ENCODE measurements at regions not wholly inside any gene's neighbourhood (a gene's known extent, or its start where the extent isn't known, plus 50 kb on each side); places are given as distances from the start of the nearest gene placed in this dataset.

GRCh38 chr19:5262721-5263120 lies 77.9 kb downstream of the PTPRS start:
- Histone ChIP-seq H3K9ac (ENCODE audit: low read depth in 1 of 2, low read length in 2 of 2) (no peak overlapping the region), H3K27ac (ENCODE audit: low read depth in 1 of 2, low read length in 2 of 2) (no peak overlapping the region), H3K36me3 (ENCODE audit: control insufficient read depth in 4 of 4, insufficient read depth in 3 of 4, low read depth in 1 of 4, low read length in 3 of 4) (peaks cover 0 to 14% (median 1%) of the 10 kb centered on the region in 4 donors), H3K9me3 (ENCODE audit: control insufficient read depth in 4 of 4, low read length in 3 of 4) (no peaks in the 10 kb centered on the region), H3K4me1 (ENCODE audit: control insufficient read depth in 4 of 4, insufficient read depth in 4 of 4, low read length in 3 of 4) (peaks cover 0 to 3% (median 0%) of the 10 kb centered on the region in 4 donors), H3K4me3 (ENCODE audit: low read depth in 1 of 3, low read length in 3 of 3) (no peak overlapping the region), H3K27me3 (ENCODE audit: control insufficient read depth in 4 of 4, insufficient read depth in 4 of 4, low read length in 3 of 4) (no peaks in the 10 kb centered on the region)
- DNase-seq (ENCODE audit: low spot score): no peak
- no peak for TF ChIP-seq NR2F2 (IDR thresholded peaks at IDR 0.05)
- no peak for TF ChIP-seq GABPA (IDR thresholded peaks at IDR 0.05 in 1 of 2, conservative IDR thresholded peaks at IDR 0.05 in 1 of 2)
- no peak for TF ChIP-seq FOXA2 (IDR thresholded peaks at IDR 0.05)
- TF ChIP-seq HNF4G (IDR thresholded peaks at IDR 0.05): no peak
- no peak for TF ChIP-seq HNF4A (conservative IDR thresholded peaks at IDR 0.05)
- no peak for TF ChIP-seq MAX (IDR thresholded peaks at IDR 0.05)
- no peak for TF ChIP-seq TAF1 (conservative IDR thresholded peaks at IDR 0.05)
- no peak for TF ChIP-seq JUND (IDR thresholded peaks at IDR 0.05)
- TF ChIP-seq EGR1 (IDR thresholded peaks at IDR 0.05; ENCODE audit: low read depth in 2 of 2): no peak
- no peak for TF ChIP-seq RXRA (IDR thresholded peaks at IDR 0.05)
- no peak for TF ChIP-seq FOXA1 (IDR thresholded peaks at IDR 0.05)
- WGBS: 73% methylated on average over 14 of the region's 14 CpGs

GRCh38 chr19:5261156-5261890 lies 79.3 kb downstream of the PTPRS start:
- no peak for DNase-seq (ENCODE audit: low spot score)
- no peaks in the 10 kb centered on the region for H3K27me3 ChIP-seq (ENCODE audit: control insufficient read depth in 4 of 4, insufficient read depth in 4 of 4, low read length in 3 of 4)
- H3K9ac ChIP-seq (ENCODE audit: low read depth in 1 of 2, low read length in 2 of 2): no peak overlapping the region
- 83% methylated on average over 15 of the region's 15 CpGs for WGBS
- peaks cover 0 to 22% (median 1%) of the 10 kb centered on the region in 4 donors for H3K36me3 ChIP-seq (ENCODE audit: control insufficient read depth in 4 of 4, insufficient read depth in 3 of 4, low read depth in 1 of 4, low read length in 3 of 4)
- H3K4me1 ChIP-seq (ENCODE audit: control insufficient read depth in 4 of 4, insufficient read depth in 4 of 4, low read length in 3 of 4): peaks cover 0 to 3% (median 0%) of the 10 kb centered on the region in 4 donors
- TF ChIP-seq SP1 (IDR thresholded peaks at IDR 0.05): no peak
- no peak for TF ChIP-seq FOXA2 (IDR thresholded peaks at IDR 0.05)
- TF ChIP-seq GABPA (IDR thresholded peaks at IDR 0.05 in 1 of 2, conservative IDR thresholded peaks at IDR 0.05 in 1 of 2): no peak
- H3K27ac ChIP-seq (ENCODE audit: low read depth in 1 of 2, low read length in 2 of 2): no peak overlapping the region
- H3K4me3 ChIP-seq (ENCODE audit: low read depth in 1 of 3, low read length in 3 of 3): no peak overlapping the region
- peaks cover 0 to 2% (median under 1%) of the 10 kb centered on the region in 4 donors for H3K9me3 ChIP-seq (ENCODE audit: control insufficient read depth in 4 of 4, low read length in 3 of 4)

GRCh38 chr19:5260381-5260967 lies 80.1 kb downstream of the PTPRS start:
- TF ChIP-seq ZBTB33 (IDR thresholded peaks at IDR 0.05): no peak
- no peak for TF ChIP-seq FOXA2 (IDR thresholded peaks at IDR 0.05)
- TF ChIP-seq EGR1 (IDR thresholded peaks at IDR 0.05; ENCODE audit: low read depth in 2 of 2): no peak
- TF ChIP-seq GABPA (IDR thresholded peaks at IDR 0.05 in 1 of 2, conservative IDR thresholded peaks at IDR 0.05 in 1 of 2): no peak
- no peak for TF ChIP-seq ATF3 (IDR thresholded peaks at IDR 0.05)
- TF ChIP-seq FOXA1 (IDR thresholded peaks at IDR 0.05): no peak
- no peak for TF ChIP-seq HNF4G (IDR thresholded peaks at IDR 0.05)
- TF ChIP-seq JUND (IDR thresholded peaks at IDR 0.05): no peak
- no peak for TF ChIP-seq HNF4A (conservative IDR thresholded peaks at IDR 0.05)
- TF ChIP-seq RAD21 (IDR thresholded peaks at IDR 0.05): no peak
- TF ChIP-seq CTCF (IDR thresholded peaks at IDR 0.05; ENCODE audit: low read depth, low read length, missing input control): no peak
- no peak for TF ChIP-seq SP1 (IDR thresholded peaks at IDR 0.05)
- Histone ChIP-seq H3K27me3 (ENCODE audit: control insufficient read depth in 4 of 4, insufficient read depth in 4 of 4, low read length in 3 of 4) (no peaks in the 10 kb centered on the region), H3K4me1 (ENCODE audit: control insufficient read depth in 4 of 4, insufficient read depth in 4 of 4, low read length in 3 of 4) (peaks cover 0 to 3% (median 0%) of the 10 kb centered on the region in 4 donors), H3K27ac (ENCODE audit: low read depth in 1 of 2, low read length in 2 of 2) (no peak overlapping the region), H3K4me3 (ENCODE audit: low read depth in 1 of 3, low read length in 3 of 3) (no peak overlapping the region), H3K9me3 (ENCODE audit: control insufficient read depth in 4 of 4, low read length in 3 of 4) (peaks cover 2 to 5% (median 3%) of the 10 kb centered on the region in 4 donors), H3K9ac (ENCODE audit: low read depth in 1 of 2, low read length in 2 of 2) (no peak overlapping the region), H3K36me3 (ENCODE audit: control insufficient read depth in 4 of 4, insufficient read depth in 3 of 4, low read depth in 1 of 4, low read length in 3 of 4) (peaks cover 0 to 27% (median 2%) of the 10 kb centered on the region in 4 donors)
- no peak for DNase-seq (ENCODE audit: low spot score)
- 91% methylated on average over 20 of the region's 20 CpGs for WGBS

Measured in liver (tissue), 8 donors.